PFSK-1 (cell line): ENCODE measurements at regions not wholly inside any gene's neighbourhood (a gene's known extent, or its start where the extent isn't known, plus 50 kb on each side); places are given as distances from the start of the nearest gene placed in this dataset.

Experiments
- FOXP2 ChIP-seq: optimal IDR thresholded peaks from 2 replicates; pipeline ENCODE3; 2011; ENCODE audit warnings: borderline replicate concordance, control low read depth, inconsistent platforms; ENCODE audit not compliant: insufficient read depth; ENCODE audit errors: extremely low read length, extremely low read depth
- POLR2AphosphoS5 ChIP-seq: IDR thresholded peaks from 2 replicates; pipeline ENCODE4 v1.6.1; 2012; ENCODE audit warnings: low read depth, mild to moderate bottlenecking, control low read depth, low read length, moderate library complexity
- REST ChIP-seq, 2 experiments: IDR thresholded peaks; 2 replicates each; pipeline versions ENCODE4 v1.6.1 to v1.8.0; 2011 to 2012; ENCODE audit warnings: low read depth in 2 of 2, low read length in 2 of 2, control low read depth in 1 of 2, inconsistent platforms in 1 of 2, mild to moderate bottlenecking in 1 of 2, moderate library complexity in 1 of 2; ENCODE audit not compliant: insufficient read depth in 1 of 2
- SIN3A ChIP-seq: IDR thresholded peaks from 2 replicates; pipeline ENCODE4 v1.6.1; 2012; ENCODE audit warnings: mild to moderate bottlenecking, low read length, moderate library complexity, borderline replicate concordance; ENCODE audit not compliant: insufficient read depth
- TAF1 ChIP-seq: IDR thresholded peaks from 2 replicates; pipeline ENCODE4 v1.6.1; 2012; ENCODE audit warnings: low read length, control low read depth, borderline replicate concordance; ENCODE audit not compliant: insufficient read depth

GRCh38 chr7:131166066-131166465 lies 161.6 kb upstream of the MKLN1 start:
- no peak for TF ChIP-seq POLR2AphosphoS5
- no peak for TF ChIP-seq FOXP2

GRCh38 chr7:131170440-131171271 lies 157.0 kb upstream of the MKLN1 start:
- peak; percentile 77 to 95 for TF ChIP-seq REST (IDR thresholded peaks at IDR 0.05; ENCODE audit: insufficient read depth in 1 of 2, low read depth in 2 of 2, low read length in 2 of 2)
- TF ChIP-seq TAF1 = no peak
- TF ChIP-seq FOXP2 = no peak

- no peak for TF ChIP-seq SIN3A
- TF ChIP-seq TAF1 = no peak
- TF ChIP-seq FOXP2 = no peak
- no peak for TF ChIP-seq POLR2AphosphoS5
- no peak for TF ChIP-seq REST (IDR thresholded peaks at IDR 0.05; ENCODE audit: insufficient read depth in 1 of 2, low read depth in 2 of 2, low read length in 2 of 2)
Observed at GRCh38 chr7:131173145-131173890, 154.4 kb upstream of the MKLN1 start.

- TF ChIP-seq POLR2AphosphoS5 (no peak), SIN3A (no peak), TAF1 (no peak)
Observed at GRCh38 chr7:131174391-131174790, 153.3 kb upstream of the MKLN1 start.

GRCh38 chr7:131174855-131175254 lies 152.8 kb upstream of the MKLN1 start:
- no peak for TF ChIP-seq FOXP2
- no peak for TF ChIP-seq POLR2AphosphoS5
- TF ChIP-seq SIN3A = no peak
- TF ChIP-seq REST (IDR thresholded peaks at IDR 0.05; ENCODE audit: insufficient read depth in 1 of 2, low read depth in 2 of 2, low read length in 2 of 2) = no peak
- no peak for TF ChIP-seq TAF1

GRCh38 chr7:131182446-131183058 lies 145.1 kb upstream of the MKLN1 start:
- TF ChIP-seq POLR2AphosphoS5 = no peak
- TF ChIP-seq REST (IDR thresholded peaks at IDR 0.05; ENCODE audit: insufficient read depth in 1 of 2, low read depth in 2 of 2, low read length in 2 of 2) = no peak
